GM12892 (cell line): ENCODE measurements at regions not wholly inside any gene's neighbourhood (a gene's known extent, or its start where the extent isn't known, plus 50 kb on each side); places are given as distances from the start of the nearest gene placed in this dataset.

Experiments
- POLR2A ChIP-seq: IDR thresholded peaks from 2 replicates; pipeline ENCODE4 v1.6.1; 2011; ENCODE audit warnings: low read depth, low read length, control low read depth
- POLR2AphosphoS5 ChIP-seq: IDR thresholded peaks from 2 replicates; pipeline ENCODE4 v1.6.1; 2011; ENCODE audit warnings: low read depth, low read length, control low read depth
- TAF1 ChIP-seq: IDR thresholded peaks from 2 replicates; pipeline ENCODE4 v1.6.1; 2011; ENCODE audit warnings: low read depth, mild to moderate bottlenecking, control low read depth, low read length, borderline replicate concordance

- TF ChIP-seq POLR2A (no peak), TAF1 (no peak), POLR2AphosphoS5 (no peak)
Measured at GRCh38 chr18:57961411-57961810, 82.6 kb upstream of the NEDD4L start.
